ENCODE measurements at regions not wholly inside any gene's neighbourhood (a gene's known extent, or its start where the extent isn't known, plus 50 kb on each side); places are given as distances from the start of the nearest gene placed in this dataset.
A peak's percentile ranks its signal among the peaks of the same experiment; 100 is the strongest.

- DNase-seq (no peak), FAIRE-seq (no peak)
- Histone ChIP-seq H3K27ac (ENCODE audit: low read depth in 2 of 2, low read length in 2 of 2) (no peak overlapping the region), H3K36me3 (ENCODE audit: control insufficient read depth in 2 of 3, insufficient read depth in 3 of 3, low read length in 3 of 3) (no peaks in the 10 kb centered on the region), H3K4me1 (ENCODE audit: control insufficient read depth in 2 of 3, insufficient read depth in 2 of 3, low read depth in 1 of 3, low read length in 3 of 3) (no peaks in the 10 kb centered on the region), H3K4me3 (ENCODE audit: low read length in 3 of 3) (no peak overlapping the region), H3K9ac (ENCODE audit: low read length in 3 of 3) (no peak overlapping the region), H3K9me3 (ENCODE audit: control insufficient read depth in 2 of 3, insufficient read depth in 1 of 3, low read length in 3 of 3) (no peaks in the 10 kb centered on the region), H3K27me3 (ENCODE audit: control insufficient read depth, insufficient read depth, low read length) (no peaks in the 10 kb centered on the region)
- intact Hi-C loops (cut with DNase I), result no loop called here
- TF ChIP-seq CTCF (IDR thresholded peaks at IDR 0.05; ENCODE audit: borderline replicate concordance, extremely low read depth, insufficient read depth), result no peak
Observed at GRCh38 chr2:147520817-147521216, 324.0 kb upstream of the ACVR2A start.

DNA sequence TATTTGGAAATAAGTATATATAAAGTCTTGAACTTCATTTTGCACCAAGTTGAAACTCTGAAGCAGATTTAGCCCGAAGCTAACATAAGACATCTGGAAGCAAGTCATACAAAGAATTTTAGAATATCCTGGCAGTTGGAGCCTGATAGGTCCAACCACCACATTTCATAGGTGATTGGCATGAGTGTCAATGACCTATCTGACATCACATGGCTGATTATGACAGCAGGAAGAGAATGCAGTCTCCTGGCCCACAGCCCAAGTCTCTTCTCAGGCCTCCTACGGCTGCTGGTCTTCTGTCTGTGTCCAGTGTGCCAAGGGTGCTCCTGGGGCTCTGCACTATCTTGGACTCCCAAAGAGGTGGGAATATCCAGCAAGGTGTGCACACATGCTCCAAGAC lies 325.7 kb upstream of the ACVR2A start:
- Histone ChIP-seq H3K27me3 (ENCODE audit: control insufficient read depth, insufficient read depth, low read length) (no peaks in the 10 kb centered on the region), H3K4me3 (ENCODE audit: low read length in 3 of 3) (no peak overlapping the region), H3K9ac (ENCODE audit: low read length in 3 of 3) (no peak overlapping the region), H3K27ac (ENCODE audit: low read depth in 2 of 2, low read length in 2 of 2) (no peak overlapping the region), H3K9me3 (ENCODE audit: control insufficient read depth in 2 of 3, insufficient read depth in 1 of 3, low read length in 3 of 3) (no peaks in the 10 kb centered on the region), H3K36me3 (ENCODE audit: control insufficient read depth in 2 of 3, insufficient read depth in 3 of 3, low read length in 3 of 3) (no peaks in the 10 kb centered on the region), H3K4me1 (ENCODE audit: control insufficient read depth in 2 of 3, insufficient read depth in 2 of 3, low read depth in 1 of 3, low read length in 3 of 3) (no peaks in the 10 kb centered on the region)
- no peak for TF ChIP-seq CTCF (IDR thresholded peaks at IDR 0.05; ENCODE audit: borderline replicate concordance, extremely low read depth, insufficient read depth)
- no peak for FAIRE-seq
- no peak for DNase-seq
- intact Hi-C loops (cut with DNase I), result no loop called here

DNA sequence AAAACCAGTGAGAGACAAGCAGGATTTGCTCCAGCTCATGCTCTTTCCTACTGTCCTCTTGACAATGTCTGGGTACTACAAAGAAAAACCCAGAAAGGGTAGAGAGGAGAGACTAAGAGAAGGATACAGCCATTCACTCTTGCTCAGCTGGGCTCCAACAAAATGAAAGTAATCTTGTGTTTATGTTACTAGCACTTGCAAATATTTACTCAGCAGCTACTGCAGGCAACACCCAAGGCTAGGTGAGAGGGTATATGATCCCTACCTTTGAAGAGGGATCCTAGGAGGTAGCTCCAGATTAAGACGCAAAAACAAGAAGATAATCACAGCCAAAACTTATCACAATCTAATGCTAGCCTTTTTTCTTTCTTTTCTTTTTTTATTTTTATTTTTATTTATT lies 329.6 kb upstream of the ACVR2A start:
- no peak for DNase-seq
- Histone ChIP-seq H3K27me3 (ENCODE audit: control insufficient read depth, insufficient read depth, low read length) (no peaks in the 10 kb centered on the region), H3K36me3 (ENCODE audit: control insufficient read depth in 2 of 3, insufficient read depth in 3 of 3, low read length in 3 of 3) (no peaks in the 10 kb centered on the region), H3K4me3 (ENCODE audit: low read length in 3 of 3) (no peak overlapping the region), H3K27ac (ENCODE audit: low read depth in 2 of 2, low read length in 2 of 2) (no peak overlapping the region), H3K9ac (ENCODE audit: low read length in 3 of 3) (no peak overlapping the region), H3K9me3 (ENCODE audit: control insufficient read depth in 2 of 3, insufficient read depth in 1 of 3, low read length in 3 of 3) (no peaks in the 10 kb centered on the region), H3K4me1 (ENCODE audit: control insufficient read depth in 2 of 3, insufficient read depth in 2 of 3, low read depth in 1 of 3, low read length in 3 of 3) (no peaks in the 10 kb centered on the region)
- no peak for TF ChIP-seq CTCF (IDR thresholded peaks at IDR 0.05; ENCODE audit: borderline replicate concordance, extremely low read depth, insufficient read depth)
- intact Hi-C loops (cut with DNase I), result no loop called here
- no peak for FAIRE-seq

DNA sequence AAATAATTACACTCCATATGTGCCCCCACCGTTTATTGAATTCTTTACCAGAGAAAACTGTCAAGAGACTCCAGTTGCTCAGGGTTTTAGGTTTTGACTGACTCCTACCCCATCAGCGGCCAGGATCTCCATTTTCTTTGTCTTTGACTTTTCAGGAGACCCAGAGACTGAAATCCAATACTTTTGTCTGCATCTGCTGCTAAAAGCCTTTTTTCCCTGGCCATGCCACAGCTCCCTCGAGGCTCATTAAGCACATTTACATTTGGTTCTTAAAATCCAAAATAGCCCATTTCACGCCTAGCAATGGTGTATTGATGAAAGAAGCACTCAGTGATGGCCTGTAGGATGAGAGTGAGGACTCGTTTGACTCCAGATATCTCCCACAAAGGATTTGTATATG lies 332.6 kb upstream of the ACVR2A start:
- Histone ChIP-seq H3K9me3 (ENCODE audit: control insufficient read depth in 2 of 3, insufficient read depth in 1 of 3, low read length in 3 of 3) (no peaks in the 10 kb centered on the region), H3K9ac (ENCODE audit: low read length in 3 of 3) (no peak overlapping the region), H3K36me3 (ENCODE audit: control insufficient read depth in 2 of 3, insufficient read depth in 3 of 3, low read length in 3 of 3) (no peaks in the 10 kb centered on the region), H3K27ac (ENCODE audit: low read depth in 2 of 2, low read length in 2 of 2) (no peak overlapping the region), H3K27me3 (ENCODE audit: control insufficient read depth, insufficient read depth, low read length) (no peaks in the 10 kb centered on the region), H3K4me1 (ENCODE audit: control insufficient read depth in 2 of 3, insufficient read depth in 2 of 3, low read depth in 1 of 3, low read length in 3 of 3) (no peaks in the 10 kb centered on the region), H3K4me3 (ENCODE audit: low read length in 3 of 3) (no peak overlapping the region)
- TF ChIP-seq CTCF (IDR thresholded peaks at IDR 0.05; ENCODE audit: borderline replicate concordance, extremely low read depth, insufficient read depth), result no peak
- DNase-seq (peak in 3 of 5 donors; percentile 10 to 51 (median 21)), FAIRE-seq (no peak)
- intact Hi-C loops (cut with DNase I), result no loop called here

Measured in kidney (tissue), 13 donors.